Testis (tissue), 2 donors: ENCODE measurements at regions not wholly inside any gene's neighbourhood (a gene's known extent, or its start where the extent isn't known, plus 50 kb on each side); places are given as distances from the start of the nearest gene placed in this dataset.

Source experiments
- CTCF ChIP-seq, 3 experiments: fragments of 450-650 bp in 2 of 3; fragments of 200-600 bp in 1 of 3; sonication (generic) in 1 of 3; IDR thresholded peaks; one replicate each; pipeline ENCODE4 v1.5.1; 2016 to 2019; ENCODE audit warnings: antibody characterized with exemption in 3 of 3, mild to moderate bottlenecking in 2 of 3, moderate library complexity in 1 of 3
- POLR2A ChIP-seq: fragments of 450-650 bp; IDR thresholded peaks from one replicate; pipeline ENCODE4 v1.6.1; 2017; ENCODE audit warnings: antibody characterized with exemption, mild to moderate bottlenecking, moderate library complexity

- TF ChIP-seq POLR2A: no peak
- TF ChIP-seq CTCF (IDR thresholded peaks at IDR 0.05): no peak
These were observed 101.3 kb upstream of the CCDC150 start for GRCh38 chr2:196538189-196538588.
